LHCN-M2 (cell line): ENCODE measurements at regions not wholly inside any gene's neighbourhood (a gene's known extent, or its start where the extent isn't known, plus 50 kb on each side); places are given as distances from the start of the nearest gene placed in this dataset.
"Not testable (repeated sequence)": the region's sequence is repeated elsewhere in the genome, so short reads cannot be mapped to it uniquely, and the experiment has no call there.

Experiments used
- DNase-seq: peaks from one replicate; pipeline ENCODE4 v3.0.0-alpha.2; 2012; ENCODE audit warnings: low read depth

GRCh38 chr11:123344790-123345357, 85.2 kb upstream of the GRAMD1B start:
- DNase-seq: no peak

GRCh38 chr11:123344188-123344587, 85.9 kb upstream of the GRAMD1B start:
- DNase-seq: not testable (repeated sequence)

GRCh38 chr11:123338997-123339752, 90.9 kb upstream of the GRAMD1B start:
- no peak for DNase-seq

GRCh38 chr11:123338266-123338800, 91.7 kb upstream of the GRAMD1B start:
- DNase-seq: no peak

- no peak for DNase-seq
Observed at GRCh38 chr11:123334925-123335324, 95.1 kb upstream of the GRAMD1B start.

- DNase-seq: not testable (repeated sequence)
Observed at GRCh38 chr11:123332577-123332976, 97.5 kb upstream of the GRAMD1B start.

GRCh38 chr11:123330948-123331347, 99.1 kb upstream of the GRAMD1B start:
- DNase-seq: no peak

GRCh38 chr11:123330471-123330870, 99.6 kb upstream of the GRAMD1B start:
- no peak for DNase-seq

GRCh38 chr11:123330071-123330470, 100.0 kb upstream of the GRAMD1B start:
- DNase-seq: no peak

GRCh38 chr11:123328281-123328867, 101.7 kb upstream of the GRAMD1B start:
- no peak for DNase-seq

- DNase-seq: no peak
Observed at GRCh38 chr11:123325533-123325932, 104.5 kb upstream of the GRAMD1B start.

- no peak for DNase-seq
Observed at GRCh38 chr11:123323568-123323967, 106.5 kb upstream of the GRAMD1B start.

- DNase-seq: no peak
Observed at GRCh38 chr11:123321636-123322035, 108.4 kb upstream of the GRAMD1B start.

GRCh38 chr11:123318623-123319022, 111.4 kb upstream of the GRAMD1B start:
- DNase-seq: no peak

GRCh38 chr11:123318132-123318531, 111.9 kb upstream of the GRAMD1B start:
- DNase-seq: not testable (repeated sequence)

- DNase-seq: no peak
Observed at GRCh38 chr11:123316003-123316402, 114.1 kb upstream of the GRAMD1B start.

- no peak for DNase-seq
Observed at GRCh38 chr11:123314972-123315371, 115.1 kb upstream of the GRAMD1B start.

- no peak for DNase-seq
Observed at GRCh38 chr11:123313262-123313661, 116.8 kb upstream of the GRAMD1B start.

GRCh38 chr11:123308077-123308476, 113.0 kb upstream of the CLMP start:
- peak; percentile 13 for DNase-seq

GRCh38 chr11:123307276-123307675, 112.2 kb upstream of the CLMP start:
- no peak for DNase-seq

GRCh38 chr11:123306531-123306930, 111.5 kb upstream of the CLMP start:
- DNase-seq: no peak

GRCh38 chr11:123305601-123306375, 110.7 kb upstream of the CLMP start:
- no peak for DNase-seq
